Lung (tissue), 11 donors: ENCODE measurements at regions not wholly inside any gene's neighbourhood (a gene's known extent, or its start where the extent isn't known, plus 50 kb on each side); places are given as distances from the start of the nearest gene placed in this dataset.

Experiments
- ATAC-seq: fragments of 200-7000 bp; cut with Tn5 transposase; one replicate; pipeline ENCODE4 v1.9.1; 2020; ENCODE audit warnings: moderate number of reproducible peaks; ENCODE audit not compliant: insufficient read depth, low FRiP score
- DNase-seq, 3 donors: peaks; one replicate each; pipeline ENCODE4 v3.0.0-alpha.2; 2013 to 2017
- H3K27ac ChIP-seq, 2 donors: one replicate each; pipeline ENCODE4 v1.5.1; 2013; ENCODE audit warnings: mild to moderate bottlenecking in 2 of 2, moderate library complexity in 2 of 2, control low read depth in 1 of 2, inconsistent platforms in 1 of 2, low read depth in 1 of 2, low read length in 1 of 2
- H3K27me3 ChIP-seq, 3 donors: one replicate each; pipeline ENCODE4 v1.5.1; 2013; ENCODE audit warnings: low read length in 2 of 3; ENCODE audit not compliant: control insufficient read depth in 3 of 3, insufficient read depth in 3 of 3
- H3K36me3 ChIP-seq, 4 donors: one replicate each; pipeline ENCODE4 v1.5.1; 2013; ENCODE audit warnings: low read length in 4 of 4, mild to moderate bottlenecking in 1 of 4, moderate library complexity in 1 of 4; ENCODE audit not compliant: control insufficient read depth in 4 of 4, insufficient read depth in 4 of 4
- H3K4me1 ChIP-seq, 5 donors: one replicate each; pipeline ENCODE4 v1.5.1; 2013; ENCODE audit warnings: low read length in 5 of 5, mild to moderate bottlenecking in 2 of 5, moderate library complexity in 1 of 5; ENCODE audit not compliant: control insufficient read depth in 5 of 5, insufficient read depth in 5 of 5
- H3K4me3 ChIP-seq: one replicate; pipeline ENCODE4 v1.5.1; 2013; ENCODE audit warnings: mild to moderate bottlenecking, control low read depth, moderate library complexity
- H3K9ac ChIP-seq, 2 donors: one replicate each; pipeline ENCODE4 v1.5.1; 2013; ENCODE audit warnings: low read length in 2 of 2, control low read depth in 1 of 2; ENCODE audit not compliant: insufficient read depth in 1 of 2
- H3K9me3 ChIP-seq, 4 donors: one replicate each; pipeline ENCODE4 v1.5.1; 2013; ENCODE audit warnings: low read length in 3 of 4, mild to moderate bottlenecking in 1 of 4, moderate library complexity in 1 of 4; ENCODE audit not compliant: control insufficient read depth in 4 of 4, insufficient read depth in 3 of 4
- WGBS, 2 donors: extraction: QIAGEN DNeasy Blood & Tissue Kit; methylation state at CpG; one replicate each; pipeline ENCODE4 v1.1.7; 2013; 5-methylcytosine and 5-hydroxymethylcytosine counted together
- TF ChIP-seq, protein P1 (sequence below): IDR thresholded peaks from 2 replicates; pipeline ENCODE4 v1.5.1; 2012; ENCODE audit warnings: mild to moderate bottlenecking; ENCODE audit errors: control extremely low read depth, extremely low read depth
- donor health status: control.
- donor health status: control.
- donor health status: Bipolar disorder and iron deficiency.
- donor health status: healthy.
- donor health status: DM: yes; HTN: yes; CAD: no.

DNA sequence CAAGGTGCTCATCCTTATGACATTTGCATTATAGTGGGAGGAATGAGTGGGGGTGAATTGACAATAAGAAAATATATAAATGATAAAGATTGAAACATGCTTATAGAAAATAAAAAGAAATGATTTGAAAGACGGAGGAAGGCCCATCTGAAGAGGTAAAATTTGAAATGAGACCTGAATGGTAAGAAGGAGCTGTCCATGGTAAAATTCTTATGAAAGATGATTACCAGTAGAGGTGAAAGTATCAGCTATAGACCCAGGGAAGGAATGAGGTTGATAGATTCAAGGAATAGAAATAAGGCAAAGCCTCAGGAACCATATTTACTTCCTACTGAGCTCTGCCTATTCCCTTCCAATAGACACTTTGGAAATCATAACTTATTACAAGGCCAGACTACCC lies 149.7 kb downstream of the HTR1B start:
- Histone ChIP-seq H3K4me1 (no peaks in the 10 kb centered on the region), H3K4me3 (no peak overlapping the region), H3K9ac (no peak overlapping the region), H3K27me3 (no peaks in the 10 kb centered on the region), H3K9me3 (no peaks in the 10 kb centered on the region), H3K27ac (no peak overlapping the region), H3K36me3 (no peaks in the 10 kb centered on the region)
- 77 to 86% methylated on average over 1 of the region's 1 CpG for WGBS, 2 donors
- TF ChIP-seq, protein P1, sequence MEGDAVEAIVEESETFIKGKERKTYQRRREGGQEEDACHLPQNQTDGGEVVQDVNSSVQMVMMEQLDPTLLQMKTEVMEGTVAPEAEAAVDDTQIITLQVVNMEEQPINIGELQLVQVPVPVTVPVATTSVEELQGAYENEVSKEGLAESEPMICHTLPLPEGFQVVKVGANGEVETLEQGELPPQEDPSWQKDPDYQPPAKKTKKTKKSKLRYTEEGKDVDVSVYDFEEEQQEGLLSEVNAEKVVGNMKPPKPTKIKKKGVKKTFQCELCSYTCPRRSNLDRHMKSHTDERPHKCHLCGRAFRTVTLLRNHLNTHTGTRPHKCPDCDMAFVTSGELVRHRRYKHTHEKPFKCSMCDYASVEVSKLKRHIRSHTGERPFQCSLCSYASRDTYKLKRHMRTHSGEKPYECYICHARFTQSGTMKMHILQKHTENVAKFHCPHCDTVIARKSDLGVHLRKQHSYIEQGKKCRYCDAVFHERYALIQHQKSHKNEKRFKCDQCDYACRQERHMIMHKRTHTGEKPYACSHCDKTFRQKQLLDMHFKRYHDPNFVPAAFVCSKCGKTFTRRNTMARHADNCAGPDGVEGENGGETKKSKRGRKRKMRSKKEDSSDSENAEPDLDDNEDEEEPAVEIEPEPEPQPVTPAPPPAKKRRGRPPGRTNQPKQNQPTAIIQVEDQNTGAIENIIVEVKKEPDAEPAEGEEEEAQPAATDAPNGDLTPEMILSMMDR, result no peak
- ATAC-seq (no peak), DNase-seq (no peak)

DNA sequence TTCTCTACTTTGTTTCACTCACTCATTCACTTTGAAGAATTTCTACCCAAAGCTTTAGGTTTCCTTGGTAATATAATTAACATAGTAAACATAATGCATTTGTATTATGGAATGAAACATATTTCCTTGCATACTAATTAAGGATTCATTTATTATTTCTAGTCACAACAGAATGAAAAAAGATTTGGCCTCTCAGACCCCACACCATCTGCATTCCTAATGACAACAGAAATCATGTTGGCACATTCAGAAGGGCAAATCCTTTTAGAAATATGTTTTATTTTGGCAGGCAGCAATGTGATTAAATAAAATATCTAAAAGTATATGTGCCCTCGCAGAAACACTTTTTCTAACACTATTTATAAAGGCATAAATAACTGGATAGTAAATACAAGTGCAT lies 163.4 kb downstream of the HTR1B start:
- H3K9me3 ChIP-seq, result no peaks in the 10 kb centered on the region
- TF ChIP-seq, protein P1, result no peak
- no peak overlapping the region for H3K27ac ChIP-seq
- no peak for ATAC-seq
- no peaks in the 10 kb centered on the region for H3K4me1 ChIP-seq
- H3K36me3 ChIP-seq, result no peaks in the 10 kb centered on the region
- WGBS, 2 donors, result 78 to 89% methylated on average over 1 of the region's 1 CpG
- H3K4me3 ChIP-seq, result no peak overlapping the region
- H3K9ac ChIP-seq, result no peak overlapping the region
- no peak for DNase-seq
- H3K27me3 ChIP-seq, result no peaks in the 10 kb centered on the region

DNA sequence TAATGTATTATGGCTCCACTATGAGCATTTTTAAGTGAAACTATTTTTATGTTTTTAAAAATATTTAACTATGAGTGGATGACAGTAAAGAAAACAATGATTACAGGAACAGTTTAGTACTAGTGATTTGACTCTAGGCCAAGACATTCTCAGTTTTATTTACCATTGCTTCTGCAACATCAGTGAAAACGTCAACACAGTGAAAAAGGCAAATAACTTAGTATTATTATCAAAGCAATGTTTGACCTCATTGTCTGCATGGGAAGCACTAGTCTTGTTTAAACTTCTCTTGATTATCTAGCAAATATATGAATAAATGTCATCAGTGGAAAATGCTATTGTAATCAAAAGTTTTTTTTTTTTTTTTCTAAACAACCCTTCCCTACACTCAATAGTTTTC lies 165.0 kb downstream of the HTR1B start:
- peaks cover 0 to 4% (median 0%) of the 10 kb centered on the region in 5 donors for H3K4me1 ChIP-seq
- DNase-seq (peak in 2 of 3 donors; percentile 25 to 26), ATAC-seq (no peak)
- no peaks in the 10 kb centered on the region for H3K27me3 ChIP-seq
- H3K9ac ChIP-seq, result no peak overlapping the region
- H3K9me3 ChIP-seq, result no peaks in the 10 kb centered on the region
- H3K4me3 ChIP-seq, result no peak overlapping the region
- no peaks in the 10 kb centered on the region for H3K36me3 ChIP-seq
- 38 to 51% methylated on average over 1 of the region's 1 CpG for WGBS, 2 donors
- no peak overlapping the region for H3K27ac ChIP-seq
- TF ChIP-seq, protein P1, result no peak
